Uterus (tissue), 3 donors: ENCODE measurements at regions not wholly inside any gene's neighbourhood (a gene's known extent, or its start where the extent isn't known, plus 50 kb on each side); places are given as distances from the start of the nearest gene placed in this dataset.
A peak's percentile ranks its signal among the peaks of the same experiment; 100 is the strongest.

Experiments
- DNase-seq, 2 donors: peaks; one replicate each; pipeline ENCODE4 v3.0.0-alpha.2; 2019 to 2020
- H3K27ac ChIP-seq, 2 donors: fragments of 200-600 bp; sonication (generic); 1 replicate in 1 of 2; 2 replicates in 1 of 2; pipeline ENCODE4 v1.5.1; 2016 to 2018
- H3K27me3 ChIP-seq, 2 donors: fragments of 200-600 bp; sonication (generic); one replicate each; pipeline ENCODE4 v1.5.1; 2018 to 2019; ENCODE audit warnings: control low read depth in 1 of 2
- H3K36me3 ChIP-seq, 2 donors: fragments of 200-600 bp; sonication (generic); one replicate each; pipeline ENCODE4 v1.5.1; 2019; ENCODE audit warnings: control low read depth in 1 of 2
- H3K4me1 ChIP-seq, 2 donors: fragments of 200-600 bp; sonication (generic); one replicate each; pipeline ENCODE4 v1.5.1; 2018 to 2019; ENCODE audit warnings: control low read depth in 1 of 2
- H3K4me3 ChIP-seq, 2 donors: fragments of 200-600 bp; sonication (generic); 1 replicate in 1 of 2; 2 replicates in 1 of 2; pipeline ENCODE4 v1.5.1; 2018 to 2019; ENCODE audit warnings: mild to moderate bottlenecking in 1 of 2
- H3K9me3 ChIP-seq, 2 donors: fragments of 200-600 bp; sonication (generic); one replicate each; pipeline ENCODE4 v1.5.1; 2019; ENCODE audit warnings: control low read depth in 1 of 2
- POLR2A ChIP-seq, 2 donors: fragments of 450-650 bp; IDR thresholded peaks; one replicate each; pipeline ENCODE4 v1.6.1; 2016; ENCODE audit warnings: antibody characterized with exemption in 2 of 2, mild to moderate bottlenecking in 1 of 2, moderate library complexity in 1 of 2
- intact Hi-C: fragments of 100-400 bp; cut with DNase I; formaldehyde crosslinking; loops from one replicate; pipeline ENCODE4 v1.15.1; 2023; ENCODE audit warnings: low total_unique reads
- TF ChIP-seq, protein P1 (sequence below), 4 experiments: fragments of 200-600 bp in 2 of 4; fragments of 450-650 bp in 2 of 4; sonication (generic) in 2 of 4; IDR thresholded peaks; one replicate each; pipeline ENCODE4 v1.5.1; 2016 to 2019; ENCODE audit warnings: antibody characterized with exemption in 4 of 4, mild to moderate bottlenecking in 2 of 4, moderate library complexity in 1 of 4
- donor health status: DM: yes; HTN: yes; CAD: no.

DNA sequence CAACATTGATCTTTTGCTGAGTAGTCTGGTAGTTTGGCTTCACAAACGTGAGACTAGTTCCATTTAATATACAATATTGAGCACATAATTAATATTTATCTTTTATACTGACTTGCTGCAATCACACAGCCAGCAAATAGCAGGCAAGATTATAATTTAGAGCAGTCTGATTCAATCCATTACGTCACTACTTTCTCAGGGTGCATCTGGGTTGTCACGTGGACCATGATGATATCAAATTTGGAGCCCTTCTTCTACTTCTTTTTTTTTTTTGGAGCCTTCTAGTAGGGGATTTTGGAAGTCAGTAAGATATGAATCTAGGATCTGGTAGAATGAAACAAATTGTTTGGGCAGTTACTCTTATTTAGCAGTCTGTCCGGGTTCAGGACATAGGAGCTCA, 100.6 kb upstream of the SLC5A9 start:
- TF ChIP-seq, protein P1, sequence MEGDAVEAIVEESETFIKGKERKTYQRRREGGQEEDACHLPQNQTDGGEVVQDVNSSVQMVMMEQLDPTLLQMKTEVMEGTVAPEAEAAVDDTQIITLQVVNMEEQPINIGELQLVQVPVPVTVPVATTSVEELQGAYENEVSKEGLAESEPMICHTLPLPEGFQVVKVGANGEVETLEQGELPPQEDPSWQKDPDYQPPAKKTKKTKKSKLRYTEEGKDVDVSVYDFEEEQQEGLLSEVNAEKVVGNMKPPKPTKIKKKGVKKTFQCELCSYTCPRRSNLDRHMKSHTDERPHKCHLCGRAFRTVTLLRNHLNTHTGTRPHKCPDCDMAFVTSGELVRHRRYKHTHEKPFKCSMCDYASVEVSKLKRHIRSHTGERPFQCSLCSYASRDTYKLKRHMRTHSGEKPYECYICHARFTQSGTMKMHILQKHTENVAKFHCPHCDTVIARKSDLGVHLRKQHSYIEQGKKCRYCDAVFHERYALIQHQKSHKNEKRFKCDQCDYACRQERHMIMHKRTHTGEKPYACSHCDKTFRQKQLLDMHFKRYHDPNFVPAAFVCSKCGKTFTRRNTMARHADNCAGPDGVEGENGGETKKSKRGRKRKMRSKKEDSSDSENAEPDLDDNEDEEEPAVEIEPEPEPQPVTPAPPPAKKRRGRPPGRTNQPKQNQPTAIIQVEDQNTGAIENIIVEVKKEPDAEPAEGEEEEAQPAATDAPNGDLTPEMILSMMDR (IDR thresholded peaks at IDR 0.05) = no peak
- intact Hi-C loops = no loop called here
- no peak overlapping the region for H3K4me3 ChIP-seq
- DNase-seq = no peak
- H3K27me3 ChIP-seq = no peaks in the 10 kb centered on the region
- H3K27ac ChIP-seq = no peak overlapping the region
- H3K9me3 ChIP-seq = no peaks in the 10 kb centered on the region
- H3K4me1 ChIP-seq = no peaks in the 10 kb centered on the region
- H3K36me3 ChIP-seq = no peaks in the 10 kb centered on the region

DNA sequence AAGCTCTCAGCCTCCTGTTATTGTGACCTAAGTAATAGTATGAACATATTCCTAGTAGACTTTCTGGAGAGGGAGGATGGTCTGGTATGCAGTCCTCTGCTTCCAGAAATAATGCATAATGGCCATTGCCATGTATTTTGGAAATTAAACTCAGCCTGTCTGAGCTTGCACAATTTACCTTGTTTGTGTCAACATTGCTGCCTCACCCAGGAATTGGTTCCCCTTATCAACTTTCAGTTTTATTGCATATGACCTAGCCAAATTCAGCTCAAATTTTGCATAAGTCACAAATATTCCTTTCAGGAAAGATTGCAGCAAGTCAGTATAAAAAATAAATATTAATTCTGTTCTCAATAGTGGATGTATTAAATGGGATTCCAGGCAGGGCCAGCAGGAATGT, 101.9 kb upstream of the SLC5A9 start:
- no peaks in the 10 kb centered on the region for H3K27me3 ChIP-seq
- no peaks in the 10 kb centered on the region for H3K36me3 ChIP-seq
- no peak for DNase-seq
- no peak overlapping the region for H3K4me3 ChIP-seq
- no peaks in the 10 kb centered on the region for H3K9me3 ChIP-seq
- H3K27ac ChIP-seq = no peak overlapping the region
- H3K4me1 ChIP-seq = no peaks in the 10 kb centered on the region
- intact Hi-C loops = no loop called here
- TF ChIP-seq, protein P1 (IDR thresholded peaks at IDR 0.05) = no peak
- no peak for TF ChIP-seq POLR2A (IDR thresholded peaks at IDR 0.05)

DNA sequence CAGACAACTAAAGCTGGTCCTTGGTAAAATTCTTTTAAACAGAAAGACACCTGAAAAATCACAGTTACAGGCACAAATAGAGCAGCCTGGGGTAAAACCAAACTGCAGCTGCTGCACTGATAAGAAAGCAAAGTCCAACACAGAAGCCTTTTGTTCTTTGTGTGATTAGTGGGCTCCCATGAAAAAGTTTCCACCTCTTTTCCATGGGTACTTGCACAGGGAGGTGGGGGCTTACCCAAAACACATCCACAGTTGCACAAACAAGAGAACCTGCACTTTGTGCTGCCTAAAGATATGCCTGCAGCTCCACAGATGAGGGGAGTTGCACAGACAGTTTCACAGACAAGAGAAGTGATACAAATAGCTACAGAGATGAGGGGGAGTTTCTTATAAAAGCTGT, 106.7 kb upstream of the SLC5A9 start:
- H3K27ac ChIP-seq = no peak overlapping the region
- H3K36me3 ChIP-seq = no peaks in the 10 kb centered on the region
- no peak overlapping the region for H3K4me3 ChIP-seq
- DNase-seq = no peak
- intact Hi-C loops = loop anchor here (10.0 kb wide), 1 partner anchor 379 kb away; no protein-coding TSS in a partner anchor
- no peaks in the 10 kb centered on the region for H3K9me3 ChIP-seq
- no peaks in the 10 kb centered on the region for H3K27me3 ChIP-seq
- no peaks in the 10 kb centered on the region for H3K4me1 ChIP-seq
- TF ChIP-seq POLR2A (IDR thresholded peaks at IDR 0.05) = no peak
- TF ChIP-seq, protein P1 (IDR thresholded peaks at IDR 0.05) = no peak

DNA sequence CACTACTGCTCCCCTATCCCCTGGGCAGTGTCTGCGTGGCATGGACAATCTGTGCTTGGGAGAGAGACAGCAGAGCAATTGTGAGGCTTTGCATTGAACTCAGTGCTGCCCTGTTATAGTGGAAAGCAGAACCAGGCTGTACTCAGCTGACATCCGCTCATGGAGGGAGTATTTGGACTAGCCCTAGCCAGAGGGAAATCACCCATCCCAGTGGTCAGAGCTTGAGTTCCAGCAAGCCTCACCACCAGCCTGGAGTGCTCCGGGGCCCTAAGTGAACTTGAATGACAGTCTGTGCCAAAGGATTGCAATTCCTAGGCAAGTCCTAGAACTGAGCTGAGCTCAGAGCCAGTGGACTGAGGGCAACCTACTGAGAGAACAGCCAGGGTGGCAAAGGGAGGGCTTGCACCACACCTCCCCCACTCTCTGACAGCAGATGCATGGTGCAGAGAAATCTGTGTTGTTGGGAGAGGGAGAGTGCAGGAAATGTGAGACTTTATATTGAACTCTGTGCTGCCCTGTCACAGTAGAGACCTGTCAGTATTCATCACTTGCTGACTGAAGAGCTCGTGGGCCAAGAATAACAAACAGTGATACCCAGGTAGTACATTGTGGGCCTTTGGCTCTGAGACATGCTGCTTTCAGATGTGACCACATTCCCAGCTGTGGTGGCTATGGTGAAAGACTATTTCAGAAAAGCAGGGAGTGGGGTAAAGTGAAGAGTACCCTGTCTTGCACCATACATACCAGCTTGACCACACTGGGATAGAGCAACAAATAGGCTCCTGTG, 107.7 kb upstream of the SLC5A9 start:
- no peaks in the 10 kb centered on the region for H3K9me3 ChIP-seq
- TF ChIP-seq, protein P1 (IDR thresholded peaks at IDR 0.05) = no peak
- no peak for TF ChIP-seq POLR2A (IDR thresholded peaks at IDR 0.05)
- DNase-seq = no peak
- H3K4me3 ChIP-seq = no peak overlapping the region
- intact Hi-C loops = loop anchor here (10.0 kb wide), 1 partner anchor 380 kb away; no protein-coding TSS in a partner anchor
- H3K27me3 ChIP-seq = no peaks in the 10 kb centered on the region
- H3K4me1 ChIP-seq = no peaks in the 10 kb centered on the region
- H3K36me3 ChIP-seq = no peaks in the 10 kb centered on the region
- H3K27ac ChIP-seq = no peak overlapping the region

GRCh38 chr1:48109390-48110013, 112.3 kb upstream of the TRABD2B start:
- no peaks in the 10 kb centered on the region for H3K27me3 ChIP-seq
- TF ChIP-seq POLR2A (IDR thresholded peaks at IDR 0.05) = no peak
- TF ChIP-seq, protein P1 (IDR thresholded peaks at IDR 0.05) = peak; percentile 71 to 81 (median 72)
- intact Hi-C loops = loop anchor here (10.0 kb wide), 1 partner anchor 385 kb away; no protein-coding TSS in a partner anchor

More at GRCh38 chr1:48109390-48110013, 112.3 kb upstream of the TRABD2B start:
- no peaks in the 10 kb centered on the region for H3K36me3 ChIP-seq
- no peak for DNase-seq
- H3K4me3 ChIP-seq = no peak overlapping the region
- H3K9me3 ChIP-seq = no peaks in the 10 kb centered on the region
- H3K4me1 ChIP-seq = no peaks in the 10 kb centered on the region
- H3K27ac ChIP-seq = no peak overlapping the region
